Vagina (tissue), 2 donors: ENCODE measurements at regions not wholly inside any gene's neighbourhood (a gene's known extent, or its start where the extent isn't known, plus 50 kb on each side); places are given as distances from the start of the nearest gene placed in this dataset.

Source experiments
- DNase-seq, 2 donors: peaks; one replicate each; pipeline ENCODE4 v3.0.0-alpha.2; 2017; ENCODE audit errors: extremely low spot score in 2 of 2
- H3K27ac ChIP-seq: fragments of 200-600 bp; sonication (generic); one replicate; pipeline ENCODE4 v1.5.1; 2019
- H3K27me3 ChIP-seq: fragments of 200-600 bp; sonication (generic); one replicate; pipeline ENCODE4 v1.5.1; 2019
- H3K36me3 ChIP-seq, 2 donors: fragments of 200-600 bp; sonication (generic); one replicate each; pipeline ENCODE4 v1.5.1; 2017 to 2019
- H3K4me1 ChIP-seq: fragments of 200-600 bp; sonication (generic); one replicate; pipeline ENCODE4 v1.5.1; 2019
- H3K4me3 ChIP-seq, 2 donors: fragments of 200-600 bp; sonication (generic); 1 replicate in 1 of 2; 2 replicates in 1 of 2; pipeline ENCODE4 v1.5.1; 2016 to 2019
- H3K9me3 ChIP-seq: fragments of 200-600 bp; sonication (generic); one replicate; pipeline ENCODE4 v1.5.1; 2019
- POLR2A ChIP-seq, 2 donors: fragments of 450-650 bp; IDR thresholded peaks; one replicate each; pipeline ENCODE4 v1.6.1; 2017; ENCODE audit warnings: antibody characterized with exemption in 2 of 2, mild to moderate bottlenecking in 2 of 2, moderate library complexity in 2 of 2
- POLR2AphosphoS5 ChIP-seq, 2 donors: sonication (generic); formaldehyde crosslinking; IDR thresholded peaks; one replicate each; pipeline ENCODE4 v1.9.0; 2017; ENCODE audit warnings: antibody characterized with exemption in 2 of 2, mild to moderate bottlenecking in 2 of 2, low read depth in 1 of 2; ENCODE audit not compliant: insufficient read depth in 1 of 2
- intact Hi-C: fragments of 100-400 bp; cut with DNase I; formaldehyde crosslinking; loops from one replicate; pipeline ENCODE4 v1.15.1; 2023
- TF ChIP-seq, protein P1 (sequence below), 3 experiments: fragments of 450-650 bp in 2 of 3; fragments of 200-600 bp in 1 of 3; sonication (generic) in 1 of 3; IDR thresholded peaks; one replicate each; pipeline ENCODE4 v1.5.1; 2017 to 2019; ENCODE audit warnings: antibody characterized with exemption in 3 of 3, mild to moderate bottlenecking in 2 of 3, moderate library complexity in 2 of 3

DNA sequence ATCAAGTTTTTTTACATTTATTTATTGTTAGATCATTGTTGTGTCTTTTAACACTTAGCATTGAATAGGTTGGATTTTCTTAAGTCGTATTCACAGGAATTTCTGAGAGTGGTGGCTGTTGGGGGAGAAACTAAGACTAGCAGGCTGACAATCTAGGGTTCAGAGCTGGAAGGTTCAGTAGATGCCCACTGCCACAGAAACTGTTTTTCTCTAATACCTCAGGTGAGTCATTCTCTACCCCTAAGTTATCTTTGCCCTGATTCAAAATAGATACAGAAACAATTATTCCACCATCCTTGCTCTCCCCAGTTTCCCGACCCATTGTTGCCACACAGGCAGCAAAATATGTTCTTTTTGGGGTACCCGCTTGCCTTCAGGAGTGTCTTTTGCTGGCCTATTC is 870.8 kb upstream of the ID2 start:
- H3K27me3 ChIP-seq: no peaks in the 10 kb centered on the region
- H3K36me3 ChIP-seq: no peaks in the 10 kb centered on the region
- intact Hi-C loops: no loop called here
- H3K27ac ChIP-seq: no peak overlapping the region
- no peak overlapping the region for H3K4me3 ChIP-seq
- no peak for TF ChIP-seq POLR2A (IDR thresholded peaks at IDR 0.05)
- no peak for TF ChIP-seq POLR2AphosphoS5 (IDR thresholded peaks at IDR 0.05; ENCODE audit: insufficient read depth in 1 of 2, low read depth in 1 of 2)
- TF ChIP-seq, protein P1, sequence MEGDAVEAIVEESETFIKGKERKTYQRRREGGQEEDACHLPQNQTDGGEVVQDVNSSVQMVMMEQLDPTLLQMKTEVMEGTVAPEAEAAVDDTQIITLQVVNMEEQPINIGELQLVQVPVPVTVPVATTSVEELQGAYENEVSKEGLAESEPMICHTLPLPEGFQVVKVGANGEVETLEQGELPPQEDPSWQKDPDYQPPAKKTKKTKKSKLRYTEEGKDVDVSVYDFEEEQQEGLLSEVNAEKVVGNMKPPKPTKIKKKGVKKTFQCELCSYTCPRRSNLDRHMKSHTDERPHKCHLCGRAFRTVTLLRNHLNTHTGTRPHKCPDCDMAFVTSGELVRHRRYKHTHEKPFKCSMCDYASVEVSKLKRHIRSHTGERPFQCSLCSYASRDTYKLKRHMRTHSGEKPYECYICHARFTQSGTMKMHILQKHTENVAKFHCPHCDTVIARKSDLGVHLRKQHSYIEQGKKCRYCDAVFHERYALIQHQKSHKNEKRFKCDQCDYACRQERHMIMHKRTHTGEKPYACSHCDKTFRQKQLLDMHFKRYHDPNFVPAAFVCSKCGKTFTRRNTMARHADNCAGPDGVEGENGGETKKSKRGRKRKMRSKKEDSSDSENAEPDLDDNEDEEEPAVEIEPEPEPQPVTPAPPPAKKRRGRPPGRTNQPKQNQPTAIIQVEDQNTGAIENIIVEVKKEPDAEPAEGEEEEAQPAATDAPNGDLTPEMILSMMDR (IDR thresholded peaks at IDR 0.05): no peak
- no peak for DNase-seq
- no peaks in the 10 kb centered on the region for H3K9me3 ChIP-seq
- no peaks in the 10 kb centered on the region for H3K4me1 ChIP-seq

DNA sequence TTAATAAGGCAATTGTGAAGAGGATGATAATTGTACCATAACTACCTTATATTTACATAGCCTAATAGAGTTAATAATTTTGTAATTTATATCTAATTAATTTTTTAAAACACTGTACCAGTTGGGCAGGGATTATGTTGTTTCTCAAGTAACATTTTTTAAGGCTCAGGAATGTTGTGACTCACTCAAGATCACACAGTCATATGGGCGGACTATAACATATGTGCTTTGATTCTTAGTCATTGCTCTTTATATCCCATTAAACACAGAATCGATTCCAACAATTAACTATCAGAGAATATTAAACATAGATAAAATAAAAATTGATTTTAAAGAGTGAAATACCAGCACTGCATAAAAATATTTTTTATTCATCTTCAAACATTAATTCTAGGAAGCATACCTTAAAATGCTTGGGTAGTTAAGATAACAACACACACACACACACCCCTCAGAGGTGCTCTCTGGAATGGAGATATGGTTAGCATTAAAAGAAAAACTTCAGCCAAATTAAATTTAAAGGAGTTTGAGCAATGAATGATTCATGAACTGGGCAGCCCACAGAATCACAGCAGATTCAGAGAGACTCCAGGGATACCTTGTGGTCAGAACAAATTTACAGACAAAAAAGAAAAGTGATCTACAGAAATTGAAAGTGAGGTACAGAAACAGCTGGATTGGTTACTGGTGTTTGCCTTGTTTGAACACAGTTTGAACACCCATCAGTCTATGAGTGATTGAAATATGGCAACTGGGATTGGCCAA is 869.4 kb upstream of the ID2 start:
- Histone ChIP-seq H3K27me3 (no peaks in the 10 kb centered on the region), H3K9me3 (no peaks in the 10 kb centered on the region), H3K4me3 (no peak overlapping the region), H3K27ac (no peak overlapping the region), H3K4me1 (no peaks in the 10 kb centered on the region), H3K36me3 (no peaks in the 10 kb centered on the region)
- TF ChIP-seq POLR2AphosphoS5 (IDR thresholded peaks at IDR 0.05; ENCODE audit: insufficient read depth in 1 of 2, low read depth in 1 of 2) (no peak), POLR2A (IDR thresholded peaks at IDR 0.05) (no peak)
- TF ChIP-seq, protein P1 (IDR thresholded peaks at IDR 0.05): no peak
- no peak for DNase-seq
- intact Hi-C loops: no loop called here

DNA sequence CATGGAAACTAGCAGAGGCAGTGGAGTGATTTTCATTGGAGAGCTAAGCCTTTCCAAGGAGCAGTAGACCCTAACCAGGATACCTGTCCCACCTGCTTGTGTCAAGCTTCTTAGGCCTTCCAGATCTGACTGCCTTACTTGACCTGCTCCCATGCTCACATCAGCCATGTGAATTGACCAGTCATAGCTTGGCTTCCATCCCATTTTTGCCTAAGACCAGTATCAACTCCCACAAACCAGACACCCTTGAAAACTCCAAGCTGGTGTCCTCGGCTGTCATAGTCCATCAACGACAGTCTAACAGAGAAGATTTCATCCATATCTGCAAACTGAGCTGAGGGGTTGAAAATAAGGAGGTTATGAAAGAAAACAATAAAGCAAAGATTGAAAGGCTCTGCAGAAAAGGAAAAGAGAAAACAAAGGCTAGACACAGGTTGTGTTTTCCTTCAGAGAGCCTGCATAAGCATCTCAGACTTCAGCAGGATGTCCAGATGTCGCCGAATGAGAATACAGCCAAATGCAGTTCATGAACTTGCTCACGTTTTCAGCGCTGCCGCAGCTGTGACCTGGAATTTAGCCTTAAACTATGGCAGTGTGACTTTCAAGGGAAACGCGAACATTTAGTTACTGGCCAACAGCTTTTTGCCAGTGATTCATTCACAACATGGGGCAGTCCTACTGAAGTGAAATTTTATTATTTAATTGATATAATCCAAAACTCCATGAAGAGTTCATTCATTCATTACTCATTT is 868.1 kb upstream of the ID2 start:
- DNase-seq: no peak

DNA sequence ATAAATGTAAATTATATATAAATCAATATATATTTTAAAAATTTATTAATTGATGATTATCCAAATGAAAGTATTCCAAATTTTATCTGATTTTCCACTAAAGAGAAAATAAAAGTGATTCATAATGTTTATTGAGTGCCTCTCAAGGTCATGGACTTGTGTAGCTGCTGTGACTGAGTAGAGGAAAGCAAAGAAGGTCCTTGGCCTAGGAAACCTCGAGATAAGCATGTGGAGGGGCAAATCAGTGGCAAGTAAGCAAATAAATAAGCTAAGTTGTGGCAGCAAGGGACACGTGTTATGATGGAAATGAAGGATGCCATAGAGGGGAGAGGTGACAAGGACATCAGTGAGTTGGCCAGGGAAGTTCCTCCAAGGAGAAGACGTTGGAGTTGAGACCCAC is 866.1 kb upstream of the ID2 start:
- H3K27ac ChIP-seq: no peak overlapping the region
- no peaks in the 10 kb centered on the region for H3K36me3 ChIP-seq
- DNase-seq: no peak
- H3K9me3 ChIP-seq: no peaks in the 10 kb centered on the region
- intact Hi-C loops: no loop called here
- H3K27me3 ChIP-seq: no peaks in the 10 kb centered on the region
- H3K4me3 ChIP-seq: no peak overlapping the region
- no peaks in the 10 kb centered on the region for H3K4me1 ChIP-seq
- TF ChIP-seq POLR2AphosphoS5 (IDR thresholded peaks at IDR 0.05; ENCODE audit: insufficient read depth in 1 of 2, low read depth in 1 of 2) (no peak), POLR2A (IDR thresholded peaks at IDR 0.05) (no peak)
- TF ChIP-seq, protein P1 (IDR thresholded peaks at IDR 0.05): no peak

More for the DNA sequence above, 868.1 kb upstream of the ID2 start:
- no peak overlapping the region for H3K4me3 ChIP-seq
- no peaks in the 10 kb centered on the region for H3K27me3 ChIP-seq
- intact Hi-C loops: no loop called here
- no peaks in the 10 kb centered on the region for H3K4me1 ChIP-seq
- H3K36me3 ChIP-seq: no peaks in the 10 kb centered on the region
- no peaks in the 10 kb centered on the region for H3K9me3 ChIP-seq
- TF ChIP-seq, protein P1 (IDR thresholded peaks at IDR 0.05): no peak
- no peak for TF ChIP-seq POLR2AphosphoS5 (IDR thresholded peaks at IDR 0.05; ENCODE audit: insufficient read depth in 1 of 2, low read depth in 1 of 2)
- TF ChIP-seq POLR2A (IDR thresholded peaks at IDR 0.05): no peak
- H3K27ac ChIP-seq: no peak overlapping the region

DNA sequence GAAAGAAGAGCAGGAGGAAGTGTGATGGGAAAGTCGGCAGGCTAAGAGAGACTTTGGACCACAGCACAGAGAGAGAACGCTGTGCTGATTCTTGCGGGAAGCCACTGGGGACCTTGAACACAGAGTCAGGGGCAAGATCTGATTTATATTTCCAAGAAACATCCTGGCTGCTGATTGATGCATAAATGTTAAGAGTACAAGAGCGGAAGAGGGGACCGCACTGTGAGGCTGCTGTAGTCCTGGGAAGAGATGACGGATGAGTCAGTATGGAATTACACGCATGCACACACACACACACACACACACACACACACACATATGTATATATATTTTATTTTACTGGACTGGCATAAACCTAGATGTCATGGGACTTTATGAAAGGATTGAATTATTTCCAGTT is 865.6 kb upstream of the ID2 start:
- intact Hi-C loops: no loop called here
- H3K4me3 ChIP-seq: no peak overlapping the region
- H3K9me3 ChIP-seq: no peaks in the 10 kb centered on the region
- H3K36me3 ChIP-seq: no peaks in the 10 kb centered on the region
- no peak for DNase-seq
- H3K27ac ChIP-seq: no peak overlapping the region
- H3K27me3 ChIP-seq: no peaks in the 10 kb centered on the region
- TF ChIP-seq POLR2AphosphoS5 (IDR thresholded peaks at IDR 0.05; ENCODE audit: insufficient read depth in 1 of 2, low read depth in 1 of 2) (no peak), POLR2A (IDR thresholded peaks at IDR 0.05) (no peak)
- TF ChIP-seq, protein P1 (IDR thresholded peaks at IDR 0.05): no peak
- H3K4me1 ChIP-seq: no peaks in the 10 kb centered on the region
